ENCODE measurements at regions not wholly inside any gene's neighbourhood (a gene's known extent, or its start where the extent isn't known, plus 50 kb on each side); places are given as distances from the start of the nearest gene placed in this dataset.

GRCh38 chr15:98231696-98232440 is 271.4 kb downstream of the ARRDC4 start:
- ATAC-seq (no peak), DNase-seq (ENCODE audit: low spot score) (no peak)
- peaks cover 8% of the 10 kb centered on the region for H3K9me3 Mint-ChIP-seq
- H3K27me3 Mint-ChIP-seq (ENCODE audit: low read depth), result no peaks in the 10 kb centered on the region
- ChIA-PET CTCF (no interaction called here), POLR2A (no interaction called here)
- H3K27ac Mint-ChIP-seq, result no peak overlapping the region
- no peaks in the 10 kb centered on the region for H3K4me1 Mint-ChIP-seq
- no peaks in the 10 kb centered on the region for H3K36me3 Mint-ChIP-seq
- no peak overlapping the region for H3K4me3 Mint-ChIP-seq
- TF ChIP-seq ZNF671 (CRISPR knock-in tag; IDR thresholded peaks at IDR 0.05), result no peak
- TF ChIP-seq, protein P1, sequence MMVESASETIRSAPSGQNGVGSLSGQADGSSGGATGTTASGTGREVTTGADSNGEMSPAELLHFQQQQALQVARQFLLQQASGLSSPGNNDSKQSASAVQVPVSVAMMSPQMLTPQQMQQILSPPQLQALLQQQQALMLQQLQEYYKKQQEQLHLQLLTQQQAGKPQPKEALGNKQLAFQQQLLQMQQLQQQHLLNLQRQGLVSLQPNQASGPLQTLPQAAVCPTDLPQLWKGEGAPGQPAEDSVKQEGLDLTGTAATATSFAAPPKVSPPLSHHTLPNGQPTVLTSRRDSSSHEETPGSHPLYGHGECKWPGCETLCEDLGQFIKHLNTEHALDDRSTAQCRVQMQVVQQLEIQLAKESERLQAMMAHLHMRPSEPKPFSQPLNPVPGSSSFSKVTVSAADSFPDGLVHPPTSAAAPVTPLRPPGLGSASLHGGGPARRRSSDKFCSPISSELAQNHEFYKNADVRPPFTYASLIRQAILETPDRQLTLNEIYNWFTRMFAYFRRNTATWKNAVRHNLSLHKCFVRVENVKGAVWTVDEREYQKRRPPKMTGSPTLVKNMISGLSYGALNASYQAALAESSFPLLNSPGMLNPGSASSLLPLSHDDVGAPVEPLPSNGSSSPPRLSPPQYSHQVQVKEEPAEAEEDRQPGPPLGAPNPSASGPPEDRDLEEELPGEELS (CRISPR knock-in tag; IDR thresholded peaks at IDR 0.05), result no peak
- TF ChIP-seq USF2 (CRISPR knock-in tag; IDR thresholded peaks at IDR 0.05), result no peak
- no peak for TF ChIP-seq FOXK1 (CRISPR knock-in tag; IDR thresholded peaks at IDR 0.05)
- no peak for TF ChIP-seq ATF6 (CRISPR knock-in tag; IDR thresholded peaks at IDR 0.05)
- TF ChIP-seq, protein P2, sequence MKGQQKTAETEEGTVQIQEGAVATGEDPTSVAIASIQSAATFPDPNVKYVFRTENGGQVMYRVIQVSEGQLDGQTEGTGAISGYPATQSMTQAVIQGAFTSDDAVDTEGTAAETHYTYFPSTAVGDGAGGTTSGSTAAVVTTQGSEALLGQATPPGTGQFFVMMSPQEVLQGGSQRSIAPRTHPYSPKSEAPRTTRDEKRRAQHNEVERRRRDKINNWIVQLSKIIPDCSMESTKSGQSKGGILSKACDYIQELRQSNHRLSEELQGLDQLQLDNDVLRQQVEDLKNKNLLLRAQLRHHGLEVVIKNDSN (CRISPR knock-in tag; IDR thresholded peaks at IDR 0.05), result no peak
- TF ChIP-seq, protein P3, sequence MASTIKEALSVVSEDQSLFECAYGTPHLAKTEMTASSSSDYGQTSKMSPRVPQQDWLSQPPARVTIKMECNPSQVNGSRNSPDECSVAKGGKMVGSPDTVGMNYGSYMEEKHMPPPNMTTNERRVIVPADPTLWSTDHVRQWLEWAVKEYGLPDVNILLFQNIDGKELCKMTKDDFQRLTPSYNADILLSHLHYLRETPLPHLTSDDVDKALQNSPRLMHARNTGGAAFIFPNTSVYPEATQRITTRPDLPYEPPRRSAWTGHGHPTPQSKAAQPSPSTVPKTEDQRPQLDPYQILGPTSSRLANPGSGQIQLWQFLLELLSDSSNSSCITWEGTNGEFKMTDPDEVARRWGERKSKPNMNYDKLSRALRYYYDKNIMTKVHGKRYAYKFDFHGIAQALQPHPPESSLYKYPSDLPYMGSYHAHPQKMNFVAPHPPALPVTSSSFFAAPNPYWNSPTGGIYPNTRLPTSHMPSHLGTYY (CRISPR knock-in tag; IDR thresholded peaks at IDR 0.05), result no peak
- TF ChIP-seq NR2C2 (CRISPR knock-in tag; IDR thresholded peaks at IDR 0.05), result no peak
- no peak for TF ChIP-seq ATF1 (CRISPR knock-in tag; IDR thresholded peaks at IDR 0.05)

GRCh38 chr15:98232761-98233160 is 272.3 kb downstream of the ARRDC4 start:
- Mint-ChIP-seq H3K27ac (no peak overlapping the region), H3K4me1 (no peaks in the 10 kb centered on the region), H3K36me3 (no peaks in the 10 kb centered on the region), H3K27me3 (ENCODE audit: low read depth) (no peaks in the 10 kb centered on the region), H3K4me3 (no peak overlapping the region), H3K9me3 (peaks cover 8% of the 10 kb centered on the region)
- ChIA-PET CTCF (no interaction called here), POLR2A (no interaction called here)
- ATAC-seq (no peak), DNase-seq (ENCODE audit: low spot score) (no peak)
- no peak for TF ChIP-seq ZBTB43 (CRISPR knock-in tag; IDR thresholded peaks at IDR 0.05)
- no peak for TF ChIP-seq ZNF423 (CRISPR knock-in tag; IDR thresholded peaks at IDR 0.05)
- no peak for TF ChIP-seq SMAD3 (CRISPR knock-in tag; IDR thresholded peaks at IDR 0.05; ENCODE audit: borderline replicate concordance)
- TF ChIP-seq MLX (CRISPR knock-in tag; IDR thresholded peaks at IDR 0.05), result no peak
- no peak for TF ChIP-seq ATF3 (CRISPR knock-in tag; conservative IDR thresholded peaks at IDR 0.05)
- TF ChIP-seq NR2C2 (CRISPR knock-in tag; IDR thresholded peaks at IDR 0.05), result no peak
- no peak for TF ChIP-seq ZNF512 (CRISPR knock-in tag; IDR thresholded peaks at IDR 0.05; ENCODE audit: borderline replicate concordance)
- TF ChIP-seq TP53 (CRISPR knock-in tag; IDR thresholded peaks at IDR 0.05), result no peak
- no peak for TF ChIP-seq AFF4 (CRISPR knock-in tag; IDR thresholded peaks at IDR 0.05; ENCODE audit: borderline replicate concordance)

Data from WTC11 (cell line).